ENCODE measurements at regions not wholly inside any gene's neighbourhood (a gene's known extent, or its start where the extent isn't known, plus 50 kb on each side); places are given as distances from the start of the nearest gene placed in this dataset.

GRCh38 chr12:9405886-9406563, 197.8 kb upstream of the PZP start:
- TF ChIP-seq EZH2 (IDR thresholded peaks at IDR 0.05), result no peak
- TF ChIP-seq YY1 (IDR thresholded peaks at IDR 0.05; ENCODE audit: extremely low read depth, insufficient replicate concordance, low read depth, low read length), result no peak
- no peak for TF ChIP-seq ZBTB33 (IDR thresholded peaks at IDR 0.05; ENCODE audit: extremely low read depth, insufficient replicate concordance, low read length)
- TF ChIP-seq CTCF (IDR thresholded peaks at IDR 0.05 in 2 of 3, conservative IDR thresholded peaks at IDR 0.05 in 1 of 3; ENCODE audit: borderline replicate concordance in 1 of 3, insufficient read depth in 1 of 3, low read depth in 2 of 3, low read length in 2 of 3), result no peak
- TF ChIP-seq POLR2A (IDR thresholded peaks at IDR 0.05; ENCODE audit: borderline replicate concordance, extremely low read depth, insufficient read depth, insufficient read length), result no peak
- no peak for TF ChIP-seq TCF7L2 (IDR thresholded peaks at IDR 0.05; ENCODE audit: borderline replicate concordance, extremely low read depth, insufficient read depth, insufficient read length)
- TF ChIP-seq SIN3A (IDR thresholded peaks at IDR 0.05; ENCODE audit: low read depth), result no peak
- no peak for TF ChIP-seq ZFX (IDR thresholded peaks at IDR 0.05)

All from HCT116 (cell line).